ENCODE measurements at regions not wholly inside any gene's neighbourhood (a gene's known extent, or its start where the extent isn't known, plus 50 kb on each side); places are given as distances from the start of the nearest gene placed in this dataset.
"Not testable (repeated sequence)": the region's sequence is repeated elsewhere in the genome, so short reads cannot be mapped to it uniquely, and the experiment has no call there.

DNA sequence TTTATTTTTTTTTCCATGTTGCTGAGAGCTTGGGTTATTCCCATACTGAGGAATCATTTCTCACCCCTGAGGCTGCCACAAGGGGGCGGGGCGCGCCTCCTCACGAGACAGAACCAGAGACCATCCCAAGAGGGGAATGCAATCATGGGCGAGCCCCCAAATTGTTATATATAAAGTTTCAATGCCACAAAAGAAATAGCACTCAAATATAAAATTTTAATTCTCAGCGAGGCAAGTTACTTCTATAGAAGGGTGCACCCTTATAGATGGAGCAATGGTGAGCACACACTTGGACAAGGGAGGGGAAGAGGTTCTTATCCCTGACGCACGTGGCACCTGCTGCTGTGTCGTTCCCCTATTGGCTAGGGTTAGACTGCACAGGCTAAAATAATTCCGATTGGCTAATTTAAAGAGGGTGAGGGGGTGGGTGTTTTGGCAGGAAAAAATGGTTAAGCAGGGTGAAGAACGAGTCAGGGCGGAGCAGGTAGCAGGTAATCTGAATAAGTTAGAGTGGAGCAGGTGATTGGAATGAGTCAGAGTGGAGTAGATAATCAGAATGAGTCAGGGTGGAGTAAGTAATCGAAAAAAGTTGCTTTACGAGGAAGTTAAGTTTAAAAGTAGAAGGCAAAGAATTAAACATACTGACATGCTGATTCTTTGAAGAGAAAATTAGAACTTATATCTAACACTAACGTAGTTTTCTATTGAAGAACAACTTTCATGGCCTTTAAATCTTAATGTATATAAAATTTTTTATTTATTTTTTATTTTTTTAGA lies 177.5 kb downstream of the MTCL1 start:
- DNase-seq = no peak

DNA sequence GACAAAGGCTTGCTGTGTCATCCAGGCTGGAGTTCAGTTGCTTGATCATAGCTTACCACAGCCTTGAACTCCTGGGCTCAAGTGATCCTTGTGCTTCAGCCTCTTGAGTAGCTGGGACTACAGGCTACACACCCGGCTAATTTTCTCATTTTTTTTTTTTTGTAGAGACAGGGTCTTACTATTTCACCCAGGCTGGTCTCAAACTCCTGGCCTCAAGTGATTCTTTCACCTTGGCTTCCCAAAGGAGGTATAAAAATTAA lies 178.0 kb downstream of the MTCL1 start:
- DNase-seq = no peak

DNA sequence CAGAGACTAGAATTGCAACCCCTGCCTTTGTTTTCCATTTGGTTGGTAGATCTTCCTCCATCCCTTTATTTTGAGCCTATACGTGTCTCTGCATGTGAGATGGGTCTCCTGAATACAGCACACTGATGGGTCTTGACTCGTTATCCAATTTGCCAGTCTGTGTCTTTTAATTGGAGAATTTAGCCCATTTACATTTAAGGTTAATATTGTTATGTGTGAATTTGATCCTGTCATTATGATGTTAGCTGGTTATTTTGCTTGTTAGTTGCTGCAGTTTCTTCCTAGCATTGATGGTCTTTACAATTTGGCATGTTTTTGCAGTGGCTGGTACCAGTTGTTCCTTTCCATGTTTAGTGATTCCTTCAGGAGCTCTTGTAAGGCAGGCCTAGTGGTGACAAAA lies 182.5 kb downstream of the MTCL1 start:
- not testable (repeated sequence) for DNase-seq

DNA sequence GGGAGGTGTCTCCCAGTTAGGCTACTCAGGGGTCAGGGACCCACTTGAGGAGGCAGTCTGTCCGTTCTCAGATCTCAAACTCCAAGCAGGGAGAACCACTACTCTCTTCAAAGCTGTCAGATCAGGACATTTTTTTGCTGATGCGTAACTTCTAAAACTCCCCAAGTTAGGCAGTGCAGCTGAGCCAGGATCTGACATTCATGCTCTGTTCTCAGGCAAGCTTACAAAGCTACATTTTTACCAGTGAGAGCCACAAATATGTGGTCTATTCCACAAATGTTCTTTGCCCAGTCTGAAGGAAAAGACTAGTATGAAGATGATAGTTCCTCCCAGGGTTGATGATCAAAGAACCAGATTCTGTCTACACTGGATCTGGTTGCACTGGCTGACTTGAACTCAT lies 184.1 kb downstream of the MTCL1 start:
- DNase-seq = no peak

DNA sequence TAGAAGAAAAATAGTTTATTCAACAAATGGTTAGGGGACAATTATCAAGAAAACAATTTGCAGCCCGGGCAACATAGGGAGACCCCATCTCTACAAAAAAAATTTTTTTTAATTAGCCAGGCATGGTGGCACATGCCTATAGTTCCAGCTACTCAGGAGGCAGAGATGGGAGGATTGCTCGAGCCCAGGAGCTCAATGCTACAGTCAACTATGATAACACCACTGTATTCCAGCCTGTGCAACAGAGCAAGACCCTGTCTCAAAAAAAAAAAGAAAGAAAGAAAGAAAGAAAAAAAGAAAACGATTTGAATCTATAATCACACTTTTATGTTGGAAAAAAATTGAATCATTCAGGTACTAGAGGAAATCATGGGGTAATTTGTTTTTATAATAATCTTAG lies 185.1 kb downstream of the MTCL1 start:
- DNase-seq = not testable (repeated sequence)

DNA sequence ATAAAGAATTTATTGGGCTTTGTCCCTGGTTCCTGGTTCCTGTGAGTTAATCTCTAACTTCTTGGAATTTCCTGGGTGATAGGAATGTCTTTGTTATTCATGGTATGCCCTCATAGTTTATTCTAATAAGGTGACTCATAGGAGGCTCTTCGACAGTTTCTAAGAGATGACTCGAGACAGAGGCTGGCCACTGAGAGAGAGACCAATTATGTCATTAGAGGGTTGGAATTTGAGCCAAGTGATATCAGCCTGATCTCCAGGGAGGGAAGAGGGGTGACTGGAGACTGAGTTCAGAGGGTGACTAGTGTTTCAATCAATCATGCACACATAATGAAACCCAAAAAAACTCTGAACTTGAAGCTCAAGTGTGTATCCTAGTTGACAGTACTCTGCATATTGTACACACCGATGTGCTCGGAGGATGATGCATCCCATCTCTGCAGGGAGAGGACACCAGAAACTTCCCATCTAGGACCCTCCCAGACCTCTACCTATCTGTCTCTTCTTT lies 185.7 kb downstream of the MTCL1 start:
- no peak for DNase-seq

DNA sequence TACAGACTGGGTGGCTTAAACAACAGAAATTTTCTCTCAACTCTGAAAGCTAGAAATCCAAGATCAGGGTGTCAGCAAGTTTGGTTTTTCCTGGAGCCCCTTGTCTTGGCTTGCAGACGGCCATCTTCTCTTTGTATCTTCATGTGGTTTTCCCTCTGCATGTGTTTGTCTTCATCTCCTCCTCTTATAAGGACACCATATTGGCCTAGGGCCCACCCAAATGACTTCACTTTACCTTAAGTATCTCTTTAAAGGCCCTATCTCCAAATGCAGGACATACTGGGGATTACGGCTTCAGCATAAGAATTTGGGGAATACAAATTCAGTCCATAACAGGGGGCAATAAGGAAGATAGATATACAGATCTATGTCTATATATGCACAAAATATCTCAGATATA lies 187.9 kb downstream of the MTCL1 start:
- no peak for DNase-seq

DNA sequence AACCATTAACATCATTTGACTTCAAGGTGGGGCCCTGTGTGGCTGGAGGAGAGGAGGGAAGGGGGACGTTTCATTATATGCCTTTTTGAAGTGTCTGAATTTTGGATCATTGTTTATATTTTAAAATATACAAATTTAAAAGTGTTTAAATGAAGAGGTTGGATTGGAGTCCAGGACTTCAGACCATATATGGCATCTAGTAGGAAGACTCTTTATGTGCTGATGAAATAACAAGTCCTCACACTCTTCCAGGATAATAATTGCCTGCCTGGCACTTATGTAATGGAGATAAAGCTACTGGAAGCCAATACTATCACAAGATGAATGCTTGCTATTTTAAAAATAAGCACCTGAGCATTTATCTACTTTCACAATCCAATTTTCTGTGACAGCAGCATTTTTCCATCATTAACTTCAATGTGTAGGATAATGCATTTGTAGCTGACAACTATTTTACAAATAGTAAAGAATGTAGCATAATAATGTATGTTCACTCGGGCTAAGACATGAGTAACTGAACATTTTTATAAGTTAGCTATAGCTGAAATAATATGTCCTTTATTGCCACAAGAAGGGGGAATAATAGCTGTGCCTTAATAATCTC lies 188.4 kb downstream of the MTCL1 start:
- no peak for DNase-seq

DNA sequence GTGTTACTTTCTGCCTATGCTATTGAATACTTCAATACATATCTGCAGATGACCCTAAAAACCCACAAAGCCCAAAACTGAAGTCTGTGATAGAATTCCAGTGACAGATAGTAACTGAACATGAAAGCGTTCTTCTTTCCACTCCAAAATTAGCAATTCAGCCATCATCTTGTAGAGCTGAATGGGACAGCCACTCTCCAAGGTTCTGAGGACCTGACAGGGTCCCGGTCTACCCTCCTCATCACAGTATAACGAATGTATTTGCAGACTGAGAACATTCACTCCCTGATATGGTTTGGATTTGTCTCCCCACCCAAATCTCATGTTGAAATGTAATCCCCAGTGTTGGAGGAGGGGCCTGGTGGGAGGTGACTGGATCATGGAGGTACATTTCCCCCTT lies 189.5 kb downstream of the MTCL1 start:
- no peak for DNase-seq

DNA sequence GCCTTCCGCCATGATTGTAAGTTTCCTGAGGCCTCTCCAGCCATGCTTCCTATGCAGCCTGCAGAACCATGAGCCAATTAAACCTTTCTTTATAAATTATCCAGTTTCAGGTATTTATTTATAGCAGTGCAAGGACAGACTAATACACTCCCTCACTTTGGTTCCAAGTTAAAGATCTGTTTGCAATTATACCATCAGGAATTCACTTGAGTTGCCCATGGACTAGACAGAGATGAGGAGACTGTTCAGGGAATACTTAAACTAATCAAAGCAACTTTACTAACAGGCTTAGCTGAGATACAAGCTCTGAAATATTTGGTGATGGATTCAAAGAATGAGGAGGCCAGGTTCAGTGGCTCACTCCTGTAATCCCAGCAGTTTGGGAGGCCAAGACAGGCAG lies 190.0 kb downstream of the MTCL1 start:
- no peak for DNase-seq

DNA sequence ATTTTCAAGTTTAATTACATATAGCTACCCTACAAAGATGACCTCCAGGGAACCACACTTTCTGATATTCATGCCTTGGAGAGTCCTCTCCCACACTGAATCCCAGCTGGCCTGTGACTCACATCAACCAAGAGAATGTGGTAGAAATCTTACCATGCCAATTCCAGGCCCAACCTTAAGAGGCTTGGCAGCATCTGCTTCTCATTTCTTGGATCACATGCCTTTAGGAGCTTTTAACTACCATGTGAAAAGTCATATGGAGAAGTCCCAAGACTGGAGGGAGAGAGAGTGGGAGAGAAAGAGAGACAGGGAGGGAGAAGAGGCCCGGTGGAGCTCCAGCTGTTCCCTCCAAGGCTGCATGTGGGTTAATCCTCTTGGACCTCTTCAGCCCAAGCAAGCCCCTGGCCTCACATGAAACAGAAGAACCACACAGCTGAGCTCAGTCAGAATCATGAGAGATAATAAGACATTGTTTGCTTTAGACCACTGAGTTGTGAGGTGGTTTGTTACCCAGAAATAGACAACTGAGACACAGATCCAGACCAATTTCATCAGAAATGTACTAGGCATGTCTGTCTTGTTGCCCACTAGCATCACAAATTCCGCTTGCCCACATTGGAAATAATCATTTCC lies 190.7 kb downstream of the MTCL1 start:
- DNase-seq = no peak

DNA sequence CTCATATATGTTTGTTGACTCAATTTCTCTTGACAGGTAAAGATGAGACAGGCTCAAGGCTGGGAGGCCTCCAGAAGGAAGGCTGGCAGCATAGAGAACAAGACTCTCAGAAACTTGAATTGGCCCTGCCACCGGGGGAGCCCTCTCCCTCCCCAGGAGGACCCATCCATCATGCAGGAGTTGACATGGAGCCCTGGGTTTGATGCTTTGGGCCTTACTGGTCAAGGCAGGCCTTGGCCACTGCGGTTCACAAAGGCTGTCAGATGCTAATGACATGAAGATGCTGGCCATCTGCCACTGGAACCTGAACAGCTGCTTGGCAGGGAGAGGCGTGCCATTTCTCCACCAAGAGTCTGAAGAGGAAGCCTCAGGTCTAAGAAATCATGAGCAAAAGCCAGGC lies 193.6 kb downstream of the MTCL1 start:
- DNase-seq = no peak

DNA sequence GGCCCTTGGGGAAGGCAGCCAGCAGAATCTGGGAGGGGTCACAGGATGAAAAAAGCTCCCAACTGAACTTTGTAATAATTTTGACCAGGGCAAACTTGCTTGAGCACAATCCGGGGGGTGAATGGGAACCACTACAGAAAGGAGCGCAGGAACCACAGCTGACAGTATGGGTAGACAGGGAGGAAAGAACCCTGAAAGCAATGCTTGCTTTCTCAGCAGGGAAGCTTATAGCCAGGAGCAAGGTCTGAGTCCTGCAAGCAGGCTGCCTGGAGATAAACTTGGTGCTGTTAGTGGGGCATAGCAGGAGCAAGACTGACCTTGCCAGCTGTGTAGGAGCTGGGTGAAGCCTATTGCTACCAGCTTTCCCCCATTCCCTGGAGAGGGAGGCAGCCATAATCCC lies 195.2 kb downstream of the MTCL1 start:
- no peak for DNase-seq

DNA sequence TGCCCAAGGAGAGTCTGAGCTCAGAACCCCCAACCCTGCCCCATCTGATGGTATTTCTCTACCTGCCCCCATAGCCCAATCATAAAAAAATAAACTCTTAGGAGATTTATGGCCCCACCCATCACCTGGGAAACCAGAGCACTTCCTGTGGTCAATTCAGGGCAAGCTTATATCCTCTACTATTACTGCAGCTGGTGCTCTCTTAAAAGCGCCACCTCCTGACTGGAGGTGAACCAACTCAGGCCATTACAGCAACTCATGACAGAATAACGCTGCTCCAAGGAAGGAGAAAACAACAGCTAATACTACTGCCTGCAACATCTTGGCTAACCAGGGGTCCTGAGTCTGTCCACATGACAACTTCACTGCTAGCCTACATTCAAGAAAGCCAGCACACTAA lies 195.7 kb downstream of the MTCL1 start:
- DNase-seq = no peak

DNA sequence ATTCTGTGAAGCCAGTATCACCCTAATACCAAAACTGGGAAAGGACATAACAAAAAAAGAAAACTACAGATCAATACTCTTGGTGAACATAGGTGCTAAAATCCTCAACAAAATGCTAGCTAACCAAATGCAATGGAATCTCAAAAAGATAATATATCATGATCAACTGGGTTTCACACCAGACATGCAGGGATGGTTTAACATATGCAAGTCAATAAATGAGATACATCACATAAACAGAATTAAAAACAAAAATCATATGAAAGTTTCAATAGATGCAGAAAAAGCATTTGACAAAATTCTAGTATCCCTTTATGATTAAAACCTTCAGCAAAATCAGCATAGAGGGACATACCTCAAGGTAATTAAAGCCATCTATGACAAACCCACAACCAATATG lies 198.2 kb upstream of the NDUFV2 start:
- DNase-seq = no peak

DNA sequence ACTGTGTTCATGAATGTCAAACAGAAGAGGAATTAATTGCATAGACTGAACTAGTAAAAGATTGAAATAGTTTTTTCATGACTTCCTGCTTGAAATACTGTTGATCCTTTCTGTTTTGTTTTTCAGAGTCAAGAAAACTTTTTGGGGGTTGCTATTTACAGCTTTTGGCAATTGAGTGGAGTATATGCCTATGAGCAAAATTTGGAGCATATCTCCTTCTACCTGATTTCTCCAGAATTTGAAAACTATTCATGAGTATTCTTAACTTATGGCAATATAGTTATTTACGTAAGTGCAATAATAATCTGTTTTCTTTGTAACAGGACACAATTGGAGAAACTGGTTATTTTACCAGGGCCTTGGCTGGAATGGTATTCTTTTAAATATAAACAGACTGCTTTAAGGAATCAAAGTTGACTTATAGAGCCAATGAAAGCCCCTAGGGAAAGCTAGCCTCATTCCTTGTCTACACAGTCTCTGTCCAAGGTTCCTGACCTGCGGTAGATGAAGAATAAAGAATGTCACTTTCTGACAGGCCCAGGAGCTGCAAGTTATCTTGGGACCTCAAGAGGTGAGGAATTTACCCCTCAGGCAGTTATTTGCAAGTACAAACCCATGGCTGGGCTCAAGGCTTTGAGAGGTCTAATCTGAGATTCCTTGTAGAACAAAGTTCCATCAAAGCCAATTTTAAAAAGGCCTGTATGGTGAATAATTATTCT lies 193.5 kb upstream of the NDUFV2 start:
- no peak for DNase-seq

DNA sequence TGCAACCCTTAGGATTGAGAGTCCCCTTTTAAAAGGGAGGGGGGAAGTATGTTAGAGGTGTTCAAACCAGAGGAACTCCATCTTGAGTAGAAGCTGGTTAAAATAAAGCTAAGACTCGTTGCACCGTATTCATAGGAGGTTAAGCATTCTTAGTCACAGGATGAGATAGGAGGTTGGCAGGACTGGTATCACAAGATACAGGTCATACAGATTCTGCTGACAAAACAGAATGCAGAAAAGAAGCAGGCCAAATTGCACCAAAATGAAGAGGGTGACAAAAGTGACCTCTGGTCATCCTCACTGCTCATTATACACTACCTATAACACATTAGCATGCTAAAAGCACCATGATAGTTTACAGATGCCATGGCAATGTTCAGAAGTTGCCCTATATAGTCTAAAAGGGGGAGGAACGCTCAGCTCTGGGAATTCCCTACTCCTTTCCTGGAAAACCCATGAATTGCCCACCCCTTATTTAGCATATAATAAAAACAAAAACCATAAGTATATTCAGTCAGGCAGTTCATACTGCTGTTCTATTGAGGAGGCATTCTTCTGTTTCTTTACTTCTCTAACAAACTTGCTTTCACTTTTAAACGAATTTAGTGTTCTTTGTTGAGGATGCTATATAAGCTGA lies 192.2 kb upstream of the NDUFV2 start:
- no peak for DNase-seq

DNA sequence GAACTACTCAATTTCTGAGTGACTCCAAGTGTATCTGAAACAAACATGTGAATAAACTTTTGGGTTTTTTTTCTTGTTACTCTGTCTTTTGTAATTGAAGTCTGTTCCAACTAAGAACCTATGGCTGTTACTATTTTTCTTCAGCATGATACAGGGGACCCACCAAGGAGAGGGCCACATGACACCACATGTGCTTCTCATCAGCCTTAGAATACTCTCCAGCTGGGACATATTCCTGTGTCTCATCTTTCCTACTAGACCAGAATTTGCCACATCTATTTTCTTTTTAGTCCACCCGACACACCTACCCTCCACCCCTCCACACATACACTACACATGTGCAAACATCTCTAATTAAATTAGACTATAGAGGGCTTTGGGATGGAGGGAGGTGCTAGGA lies 191.7 kb upstream of the NDUFV2 start:
- DNase-seq = no peak

DNA sequence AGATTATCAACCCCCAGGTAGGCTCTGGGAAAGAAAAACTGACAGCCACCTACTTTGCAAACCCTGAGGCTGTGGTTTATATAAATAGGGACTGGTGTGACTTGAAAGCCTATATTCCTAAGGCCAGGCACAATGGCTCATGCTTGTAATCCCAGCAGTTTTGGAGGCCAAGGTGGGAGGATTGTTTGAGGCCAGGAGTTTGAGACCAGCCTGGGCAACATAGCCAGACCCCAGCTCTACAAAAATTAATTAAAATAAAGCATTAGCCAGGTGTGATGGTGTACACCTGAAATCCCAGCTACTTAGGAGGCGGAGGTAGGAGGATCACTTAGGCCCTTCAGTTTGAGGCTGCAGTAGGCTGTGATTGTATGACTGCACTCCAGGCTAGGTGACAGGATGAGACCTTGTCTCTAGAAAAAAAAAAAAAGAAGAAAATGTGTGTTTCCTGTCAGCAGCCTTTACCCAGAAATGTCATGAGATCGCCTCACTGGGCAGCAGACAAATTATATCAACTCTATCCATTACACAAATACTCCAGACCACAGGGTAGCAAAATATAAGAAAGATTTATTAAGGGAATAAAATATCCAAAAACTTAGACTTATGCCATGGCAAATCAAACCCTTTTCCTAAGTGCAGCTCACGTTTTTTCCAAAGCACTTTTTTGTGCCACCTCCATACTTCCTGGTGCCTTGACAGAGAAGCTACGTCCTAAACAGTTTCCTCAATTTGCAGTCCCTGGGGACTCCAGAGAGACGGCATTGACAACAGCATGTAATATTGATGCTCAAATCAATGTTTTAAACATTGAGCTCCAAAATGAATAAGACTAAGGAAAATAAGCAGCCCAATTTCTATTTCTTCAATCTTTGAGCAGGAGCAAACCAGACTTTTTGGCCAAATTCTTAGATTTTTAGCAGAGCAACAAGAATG lies 190.8 kb upstream of the NDUFV2 start:
- no peak for DNase-seq

DNA sequence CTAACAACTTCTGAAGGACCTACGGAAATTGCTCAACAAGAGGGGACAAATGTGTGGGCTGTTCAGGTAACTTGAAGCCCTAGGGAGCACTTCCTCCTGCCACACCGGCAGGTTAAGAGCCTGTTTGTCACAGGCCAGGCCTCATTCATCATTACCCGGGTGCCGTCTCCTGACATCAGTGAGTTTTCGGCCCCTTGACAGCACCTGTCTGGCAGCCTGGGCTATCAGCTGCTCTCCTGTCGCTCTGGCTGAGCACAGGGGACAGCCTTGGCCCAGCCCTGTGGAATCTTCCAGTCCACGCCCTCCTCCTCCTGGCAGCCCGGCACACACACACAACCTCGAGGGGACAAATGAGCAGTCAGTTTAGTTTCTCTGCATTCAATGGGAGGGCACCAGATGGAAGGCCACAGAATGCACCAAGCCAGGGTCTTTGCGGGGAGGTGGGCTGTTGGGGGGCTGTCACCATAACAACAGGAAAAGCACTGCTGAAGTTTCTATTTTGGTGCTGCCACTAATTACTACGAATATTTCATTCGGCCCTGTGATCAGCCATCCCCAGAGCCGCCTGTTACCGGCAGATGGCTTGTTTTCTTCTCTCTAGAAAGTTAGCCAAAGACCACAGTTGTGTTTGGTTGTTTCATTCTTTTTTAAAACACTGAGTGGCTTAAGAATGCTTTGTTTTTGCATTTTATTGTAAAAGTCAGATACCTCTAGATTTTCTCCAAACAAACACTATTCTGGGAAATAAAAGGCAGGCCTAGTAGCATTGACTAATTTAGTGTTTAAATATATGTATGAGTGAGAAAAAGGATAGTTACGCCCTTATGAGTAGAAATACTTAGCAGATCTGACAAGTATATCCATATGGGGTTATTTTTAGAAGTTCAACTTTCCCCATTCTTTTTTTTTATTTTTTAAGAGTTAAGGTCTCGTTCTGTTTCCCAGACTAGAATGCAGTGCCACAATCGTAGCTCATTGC lies 189.9 kb upstream of the NDUFV2 start:
- no peak for DNase-seq

Data from activated T-cell treated with anti-CD3 and anti-CD28 coated beads for 4 hours (primary cell).